Transverse colon (tissue), 4 donors: ENCODE measurements at regions not wholly inside any gene's neighbourhood (a gene's known extent, or its start where the extent isn't known, plus 50 kb on each side); places are given as distances from the start of the nearest gene placed in this dataset.

ENCODE experiments used
- CTCF ChIP-seq, 5 experiments: fragments of 200-600 bp in 3 of 5; fragments of 450-650 bp in 2 of 5; sonication (generic) in 3 of 5; IDR thresholded peaks; 1 replicate in 2 of 5; 2 replicates in 3 of 5; pipeline ENCODE4 v1.5.1; 2016 to 2017; ENCODE audit warnings: antibody characterized with exemption in 5 of 5, inconsistent platforms in 3 of 5, mild to moderate bottlenecking in 2 of 5, moderate library complexity in 1 of 5
- POLR2AphosphoS5 ChIP-seq, 3 donors: sonication (generic); formaldehyde crosslinking; IDR thresholded peaks; one replicate each; pipeline ENCODE4 v1.6.1; 2016; ENCODE audit warnings: antibody characterized with exemption in 3 of 3

- TF ChIP-seq CTCF (IDR thresholded peaks at IDR 0.05) (no peak), POLR2AphosphoS5 (IDR thresholded peaks at IDR 0.05) (no peak)
Observed at GRCh38 chr2:184541591-184541990, 56.7 kb upstream of the ZNF804A start.
